ENCODE measurements at regions not wholly inside any gene's neighbourhood (a gene's known extent, or its start where the extent isn't known, plus 50 kb on each side); places are given as distances from the start of the nearest gene placed in this dataset.

DNA sequence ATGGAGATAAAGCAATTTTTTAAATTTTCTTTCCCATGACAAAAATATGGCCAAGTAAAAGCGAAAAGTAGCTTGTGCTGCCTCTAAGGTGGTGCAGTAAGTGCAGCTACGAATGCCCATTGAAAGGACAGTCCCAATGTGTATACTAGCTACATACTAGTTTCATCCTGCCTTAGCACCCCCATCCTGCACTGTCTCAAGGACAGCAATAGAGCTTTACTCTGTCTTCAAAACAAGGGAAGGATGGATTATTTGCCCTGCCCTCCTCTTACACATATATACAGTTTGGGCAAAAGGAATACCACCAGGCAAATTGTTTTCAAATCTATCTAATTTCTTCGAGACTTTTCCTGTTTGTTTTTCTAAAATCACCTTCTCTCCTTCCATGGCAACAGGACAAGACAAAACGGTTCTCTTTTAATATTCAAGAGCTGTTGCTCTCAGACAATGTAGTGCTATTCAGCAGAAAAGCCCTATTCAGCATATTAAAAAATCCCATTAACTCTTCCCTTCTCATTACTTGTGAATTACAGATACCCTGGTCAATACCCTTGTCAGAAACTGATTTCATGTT lies 75.1 kb upstream of the SLC7A11 start:
- no peak for DNase-seq (ENCODE audit: low read depth in 2 of 2)

DNA sequence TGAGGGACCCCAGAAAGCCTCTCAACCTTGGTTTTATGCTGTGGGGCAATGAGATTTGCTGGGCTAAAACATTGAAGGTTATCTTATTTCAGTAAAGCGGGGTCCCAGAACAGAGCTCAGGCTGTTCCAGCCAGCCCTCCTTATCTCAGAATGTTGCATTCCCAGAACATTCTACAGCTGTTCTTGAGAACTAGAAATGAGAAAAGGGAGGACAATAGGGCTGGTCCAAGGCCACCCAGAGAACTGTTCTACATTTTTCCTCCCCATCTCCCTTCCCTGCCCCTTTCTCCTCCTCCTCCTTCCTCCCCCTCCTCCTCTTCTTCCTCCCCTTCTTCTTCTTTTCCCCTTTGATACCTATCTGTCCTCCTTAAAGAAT lies 70.4 kb upstream of the SLC7A11 start:
- no peak for DNase-seq (ENCODE audit: low read depth in 2 of 2)

DNA sequence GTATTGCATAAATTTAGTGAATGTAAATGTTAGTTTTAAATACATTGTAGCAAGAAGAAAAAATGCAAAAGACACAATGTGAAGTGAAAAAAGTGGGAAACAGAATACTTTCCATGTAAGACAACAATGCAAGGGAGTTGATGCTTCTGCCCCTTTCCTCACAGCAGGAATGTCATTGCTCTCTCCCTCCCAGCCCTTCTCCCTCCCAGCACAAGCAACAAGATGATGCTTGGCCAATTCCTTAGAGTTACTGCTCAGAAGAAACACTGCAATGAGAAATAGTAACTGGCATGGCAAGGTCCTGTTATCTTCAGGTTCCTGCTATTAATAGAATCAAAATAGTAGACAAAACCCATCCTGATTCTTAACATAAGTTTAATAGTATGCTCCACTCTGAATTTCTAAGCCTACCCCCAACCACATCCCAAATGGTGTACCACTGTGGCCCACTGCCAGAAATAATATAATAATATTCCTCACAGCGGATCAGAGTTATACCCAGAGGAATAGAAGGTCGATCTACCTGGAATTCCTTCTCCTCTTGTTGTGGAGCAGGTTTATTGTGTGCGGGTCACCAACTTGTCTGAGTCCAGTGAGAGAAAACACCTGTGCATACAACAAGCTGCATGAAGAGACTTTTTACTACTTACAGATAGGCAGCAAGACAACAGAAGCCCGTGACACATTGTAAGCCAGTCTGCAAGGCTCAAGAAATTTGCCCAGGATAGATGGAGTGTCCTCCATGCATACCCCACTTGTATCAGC lies 69.8 kb upstream of the SLC7A11 start:
- no peak for DNase-seq (ENCODE audit: low read depth in 2 of 2)

DNA sequence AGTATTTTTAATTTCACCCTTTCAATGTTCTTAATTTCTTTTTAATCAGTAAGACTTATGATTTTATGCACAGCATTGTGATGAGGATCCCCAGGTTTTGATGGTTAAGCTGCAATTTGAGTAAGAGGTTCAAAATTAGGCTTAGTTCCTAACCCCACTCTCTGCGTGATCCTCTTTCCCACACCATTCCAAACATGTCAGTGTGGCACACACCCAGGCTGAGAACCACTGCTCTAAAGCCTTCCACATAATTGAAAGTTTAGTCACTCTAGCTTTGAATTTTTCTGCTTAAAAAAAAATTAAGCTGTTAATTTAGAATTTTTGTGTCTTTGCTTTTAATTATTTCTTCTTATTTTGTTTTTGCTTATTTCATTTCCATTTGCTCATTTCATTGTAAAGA lies 68.8 kb upstream of the SLC7A11 start:
- no peak for DNase-seq (ENCODE audit: low read depth in 2 of 2)

DNA sequence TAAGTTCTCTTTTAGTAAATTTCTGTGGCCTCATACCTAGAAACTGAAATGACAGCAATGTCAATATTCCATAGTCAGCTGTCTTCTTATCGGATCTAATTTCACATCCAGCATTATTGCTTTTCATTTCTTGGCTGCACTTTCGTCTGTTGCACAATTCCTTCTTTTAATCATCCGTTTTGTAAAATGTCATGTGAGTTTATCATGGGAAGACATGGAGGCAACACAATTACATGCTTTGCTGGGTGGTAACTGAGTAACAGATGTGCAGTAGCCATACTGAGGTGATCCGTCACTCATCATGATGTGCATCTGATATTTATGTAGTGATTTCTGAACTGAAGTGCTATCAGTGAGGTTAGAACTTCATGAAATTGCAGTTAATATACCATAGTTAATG lies 68.3 kb upstream of the SLC7A11 start:
- no peak for DNase-seq (ENCODE audit: low read depth in 2 of 2)

DNA sequence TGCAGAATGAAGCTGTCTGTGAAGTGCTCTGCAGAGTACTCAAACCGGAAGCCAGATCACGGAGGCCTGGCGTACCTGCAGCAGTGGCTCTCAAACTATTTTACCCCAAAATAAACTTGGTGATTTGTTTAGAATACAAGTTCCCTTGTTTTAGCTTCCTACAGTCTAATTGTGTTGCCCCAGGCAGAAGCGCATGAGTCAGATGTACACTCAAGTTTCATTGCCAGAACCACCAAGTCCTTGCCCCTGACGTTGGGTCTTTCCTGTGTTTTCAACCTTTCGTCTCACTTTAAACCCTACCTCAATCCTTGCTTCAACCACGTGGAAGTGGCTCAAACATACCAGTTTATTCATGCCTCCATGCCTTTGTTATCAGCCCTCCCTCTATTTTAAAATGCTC lies 66.2 kb upstream of the SLC7A11 start:
- no peak for DNase-seq (ENCODE audit: low read depth in 2 of 2)

DNA sequence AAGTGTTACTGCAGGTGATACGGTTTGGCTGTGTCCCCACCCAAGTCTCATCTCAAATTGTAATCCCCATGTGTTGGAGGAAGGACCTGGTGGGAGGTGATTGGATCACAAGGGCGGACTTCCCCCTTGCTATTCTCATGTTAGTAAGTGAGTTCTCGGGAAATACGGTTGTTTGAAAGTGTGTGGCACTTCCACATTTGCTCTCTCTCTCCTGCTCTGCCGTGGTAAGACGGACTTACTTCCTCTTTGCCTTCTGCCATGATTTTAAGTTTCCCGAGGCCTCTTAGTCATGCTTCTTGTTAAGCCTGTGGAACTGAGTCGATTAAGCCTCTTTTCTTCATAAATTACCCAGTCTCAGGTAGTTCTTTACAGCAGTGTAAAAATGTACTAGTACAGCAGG lies 65.2 kb upstream of the SLC7A11 start:
- no peak for DNase-seq (ENCODE audit: low read depth in 2 of 2)

DNA sequence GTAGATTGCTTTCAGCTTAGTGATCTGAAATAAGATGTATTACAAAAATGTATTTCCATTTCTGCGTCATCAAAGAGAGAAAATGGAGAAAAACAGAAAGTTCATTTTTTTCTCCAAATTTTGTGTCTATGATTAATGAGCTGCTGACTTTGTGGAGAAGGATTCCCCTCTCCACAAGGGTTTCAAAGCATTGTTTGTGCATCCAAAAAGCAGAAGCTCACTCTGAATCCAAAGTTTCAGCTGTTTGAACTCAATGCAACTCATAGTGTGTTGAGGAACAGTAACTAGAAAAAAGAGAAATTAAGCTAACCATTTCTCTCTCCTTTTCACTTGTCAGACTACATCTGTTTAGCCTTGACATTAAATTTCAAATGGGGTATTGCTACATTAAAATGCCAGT lies 62.9 kb upstream of the SLC7A11 start:
- no peak for DNase-seq (ENCODE audit: low read depth in 2 of 2)

DNA sequence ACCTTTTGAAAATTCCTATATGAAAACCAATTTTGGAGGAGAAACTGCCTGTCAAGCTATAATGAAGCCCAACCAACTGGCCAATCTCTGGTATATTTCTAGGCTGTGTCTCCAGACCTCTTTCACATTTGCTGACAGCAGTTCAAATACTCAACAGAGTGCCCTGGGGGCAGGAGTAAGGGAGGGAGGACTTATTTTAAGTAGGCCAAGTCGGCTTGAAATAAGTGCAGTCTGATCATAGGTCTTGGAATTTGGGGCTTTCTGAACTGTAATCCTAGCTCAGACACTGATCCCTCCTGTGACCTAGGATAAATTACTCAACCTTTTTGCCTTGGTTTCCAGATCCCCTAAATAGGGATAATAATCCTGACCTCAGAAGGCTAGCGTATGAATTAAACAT lies 59.4 kb upstream of the SLC7A11 start:
- no peak for DNase-seq (ENCODE audit: low read depth in 2 of 2)

DNA sequence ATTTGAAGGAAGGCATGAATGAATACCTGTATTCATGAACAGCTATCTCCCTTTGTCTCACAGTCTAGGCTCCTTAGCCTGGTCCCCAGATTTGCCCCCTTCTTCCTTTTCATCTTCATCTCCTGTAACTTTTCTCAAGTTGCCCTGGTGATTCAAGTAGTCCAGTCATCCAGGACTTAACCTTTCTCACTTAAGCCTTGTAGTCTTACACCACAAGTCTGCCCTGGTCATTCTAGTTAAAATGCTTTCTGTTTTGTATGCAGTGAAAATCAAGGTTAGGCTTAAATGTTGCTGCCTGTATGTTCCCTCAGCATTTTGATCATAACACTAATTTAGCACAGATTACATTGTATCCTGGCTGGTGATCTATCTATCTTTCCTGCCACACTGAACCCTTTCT lies 58.5 kb upstream of the SLC7A11 start:
- no peak for DNase-seq (ENCODE audit: low read depth in 2 of 2)

DNA sequence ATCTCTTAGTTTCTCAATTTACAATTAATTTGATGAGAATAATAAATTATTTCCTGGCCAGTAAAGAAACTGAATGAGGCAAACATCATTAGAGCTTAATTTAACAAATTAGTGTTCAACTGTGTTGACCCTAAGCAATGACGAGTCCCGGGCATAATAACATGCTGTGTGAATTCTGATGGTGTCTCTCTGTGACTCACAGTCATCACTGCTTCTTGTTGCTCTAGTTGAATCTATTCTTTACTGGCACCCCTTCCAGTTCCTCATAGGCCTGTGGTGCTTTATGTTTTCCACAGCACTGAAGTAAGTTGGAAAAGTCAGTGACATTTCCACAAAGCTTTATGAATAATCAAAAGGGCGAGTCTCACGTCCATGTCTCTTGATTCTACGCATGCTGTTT lies 57.7 kb upstream of the SLC7A11 start:
- DNase-seq (ENCODE audit: low read depth in 2 of 2), result no peak

DNA sequence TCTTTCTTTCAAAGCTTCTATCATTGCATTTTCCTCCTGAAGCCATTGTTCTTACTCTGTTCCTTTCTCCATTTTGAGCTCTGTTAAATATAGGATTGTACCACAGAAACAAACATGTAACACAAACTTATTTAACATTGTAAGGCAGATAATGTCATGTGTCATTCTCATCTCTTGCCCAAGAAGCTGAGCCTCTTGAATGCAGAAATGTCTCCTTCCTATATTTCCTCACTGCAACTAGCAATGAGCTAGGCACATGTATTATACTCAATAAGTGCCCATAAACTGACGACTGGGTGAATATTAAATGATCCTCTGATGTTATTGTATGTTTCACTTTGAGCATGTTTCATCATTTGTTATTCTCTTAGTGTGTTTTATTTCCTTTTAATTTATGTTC lies 56.7 kb upstream of the SLC7A11 start:
- no peak for DNase-seq (ENCODE audit: low read depth in 2 of 2)

DNA sequence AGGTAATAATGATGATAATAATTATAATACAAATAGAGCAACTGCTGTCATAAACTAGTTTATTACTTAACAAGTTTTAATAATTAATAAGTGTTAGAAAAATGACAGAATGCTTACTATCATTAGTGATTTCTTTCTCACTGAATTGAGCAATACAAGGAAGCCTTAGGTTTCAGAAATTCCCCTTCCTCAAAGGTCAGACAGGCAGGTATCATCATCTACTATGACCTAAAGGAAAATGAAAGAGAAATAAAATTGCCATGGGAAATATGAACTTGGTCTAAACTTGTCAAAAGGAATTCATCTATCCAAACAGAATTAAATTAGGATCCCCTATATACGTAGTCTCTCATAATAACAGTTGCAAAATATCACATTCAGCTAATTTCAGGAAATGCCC lies 56.3 kb upstream of the SLC7A11 start:
- DNase-seq (ENCODE audit: low read depth in 2 of 2), result no peak

DNA sequence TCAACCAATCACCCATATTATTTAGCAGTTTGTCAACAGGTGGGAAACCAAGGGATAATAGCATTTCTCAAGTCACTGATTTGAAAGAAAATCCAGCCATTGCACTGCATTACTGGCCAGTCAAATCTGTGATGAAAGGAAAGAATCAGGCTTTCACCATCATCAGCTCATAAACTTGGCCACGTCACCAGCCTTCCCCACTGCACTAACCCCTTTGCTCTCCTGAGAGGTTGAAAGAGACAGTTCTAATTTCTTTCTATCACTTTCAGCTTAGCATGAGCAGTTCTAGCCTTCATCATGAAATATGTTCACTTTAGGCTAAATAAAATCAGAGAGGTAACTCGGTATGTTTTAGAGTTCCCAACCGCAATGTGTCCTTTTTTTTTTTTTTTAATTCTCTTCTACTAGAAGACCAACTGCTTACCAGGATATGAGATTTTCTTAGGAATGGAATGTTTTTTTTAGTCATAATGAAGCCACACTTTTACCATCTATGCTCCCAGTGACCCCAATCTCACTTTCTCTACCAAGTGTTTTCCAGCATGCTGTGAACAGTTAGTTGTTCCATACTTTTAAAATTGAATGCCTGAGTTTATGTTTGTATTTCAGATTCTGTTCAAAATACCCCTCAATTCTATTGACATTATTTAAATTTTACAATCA lies 55.7 kb upstream of the SLC7A11 start:
- no peak for DNase-seq (ENCODE audit: low read depth in 2 of 2)

DNA sequence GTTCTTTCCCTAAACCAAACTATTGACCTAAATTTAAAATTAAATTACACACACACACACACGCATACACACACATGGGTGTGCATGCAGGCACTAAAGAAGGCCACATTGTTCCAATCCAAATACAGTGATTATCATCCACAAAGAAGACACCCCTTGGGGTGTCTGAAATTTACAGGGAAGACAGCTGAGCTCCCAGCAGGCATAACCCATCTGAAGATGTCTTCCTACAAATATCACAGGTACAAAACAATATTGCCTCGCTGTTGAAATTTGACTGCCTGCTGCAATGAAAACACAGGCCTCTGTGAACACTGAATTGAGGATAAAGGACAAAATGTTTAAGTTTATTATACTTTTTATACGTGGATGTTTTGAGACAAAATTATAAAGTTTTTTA lies 50.2 kb upstream of the SLC7A11 start:
- no peak for DNase-seq (ENCODE audit: low read depth in 2 of 2)
